ENCODE measurements at regions not wholly inside any gene's neighbourhood (a gene's known extent, or its start where the extent isn't known, plus 50 kb on each side); places are given as distances from the start of the nearest gene placed in this dataset.

GRCh38 chr14:56959121-56959520 is 148.8 kb upstream of the OTX2 start:
- TF ChIP-seq CTCF (IDR thresholded peaks at IDR 0.05): no peak
- TF ChIP-seq POLR2AphosphoS5 (IDR thresholded peaks at IDR 0.05): no peak

Measured in suprapubic skin (tissue), 3 donors.